ENCODE measurements at regions not wholly inside any gene's neighbourhood (a gene's known extent, or its start where the extent isn't known, plus 50 kb on each side); places are given as distances from the start of the nearest gene placed in this dataset.

GRCh38 chr7:10604128-10604527, 369.5 kb upstream of the PHF14 start:
- Histone ChIP-seq H3K4me1 (no peaks in the 10 kb centered on the region), H3K27me3 (no peaks in the 10 kb centered on the region), H3K27ac (no peak overlapping the region), H3K9me3 (no peaks in the 10 kb centered on the region), H3K4me3 (no peak overlapping the region), H3K36me3 (no peaks in the 10 kb centered on the region)
- TF ChIP-seq CTCF (IDR thresholded peaks at IDR 0.05) = no peak
- intact Hi-C loops (cut with DNase I) = no loop called here
- no peak for ATAC-seq
- DNase-seq = no peak

- no peak for ATAC-seq
- H3K4me1 ChIP-seq = no peaks in the 10 kb centered on the region
- no peak overlapping the region for H3K4me3 ChIP-seq
- TF ChIP-seq CTCF (IDR thresholded peaks at IDR 0.05) = no peak
- no peaks in the 10 kb centered on the region for H3K9me3 ChIP-seq
- no peaks in the 10 kb centered on the region for H3K27me3 ChIP-seq
- no peaks in the 10 kb centered on the region for H3K36me3 ChIP-seq
- no peak for DNase-seq
- no peak overlapping the region for H3K27ac ChIP-seq
- intact Hi-C loops (cut with DNase I) = no loop called here
Measured at GRCh38 chr7:10612950-10613349, 360.7 kb upstream of the PHF14 start.

- DNase-seq (no peak), ATAC-seq (no peak)
- intact Hi-C loops (cut with DNase I) = no loop called here
- no peak overlapping the region for H3K4me3 ChIP-seq
- H3K9me3 ChIP-seq = no peaks in the 10 kb centered on the region
- H3K27ac ChIP-seq = no peak overlapping the region
- H3K36me3 ChIP-seq = no peaks in the 10 kb centered on the region
- H3K4me1 ChIP-seq = no peaks in the 10 kb centered on the region
- H3K27me3 ChIP-seq = no peaks in the 10 kb centered on the region
- TF ChIP-seq CTCF (IDR thresholded peaks at IDR 0.05) = no peak
Measured at GRCh38 chr7:10618953-10619352, 354.7 kb upstream of the PHF14 start.

- H3K27ac ChIP-seq = no peak overlapping the region
- peaks cover 0 to 13% of the 10 kb centered on the region in 2 donors for H3K9me3 ChIP-seq
- intact Hi-C loops (cut with DNase I) = no loop called here
- no peak overlapping the region for H3K4me3 ChIP-seq
- no peak for DNase-seq
- no peaks in the 10 kb centered on the region for H3K4me1 ChIP-seq
- no peak for TF ChIP-seq CTCF (IDR thresholded peaks at IDR 0.05)
- H3K36me3 ChIP-seq = no peaks in the 10 kb centered on the region
- no peak for ATAC-seq
- no peaks in the 10 kb centered on the region for H3K27me3 ChIP-seq
Measured at GRCh38 chr7:10632712-10633111, 341.0 kb upstream of the PHF14 start.

GRCh38 chr7:10634239-10634638, 339.4 kb upstream of the PHF14 start:
- Histone ChIP-seq H3K36me3 (no peaks in the 10 kb centered on the region), H3K4me1 (no peaks in the 10 kb centered on the region)
- no peak for TF ChIP-seq CTCF (IDR thresholded peaks at IDR 0.05)

More at GRCh38 chr7:10634239-10634638, 339.4 kb upstream of the PHF14 start:
- Histone ChIP-seq H3K27me3 (no peaks in the 10 kb centered on the region), H3K27ac (no peak overlapping the region), H3K9me3 (peaks cover 0 to 13% of the 10 kb centered on the region in 2 donors), H3K4me3 (no peak overlapping the region)
- no peak for ATAC-seq
- no peak for DNase-seq
- intact Hi-C loops (cut with DNase I) = no loop called here

Measured in left lung (tissue), 4 donors.